OCI-LY1 (cell line): ENCODE measurements at regions not wholly inside any gene's neighbourhood (a gene's known extent, or its start where the extent isn't known, plus 50 kb on each side); places are given as distances from the start of the nearest gene placed in this dataset.

Experiments used
- EZH2 ChIP-seq: fragments of 200-600 bp; sonication (generic), shearing (Covaris generic); IDR thresholded peaks from 2 replicates; pipeline ENCODE4 v1.8.0; 2017; ENCODE audit warnings: borderline replicate concordance, mixed run types, mild to moderate bottlenecking, antibody characterized with exemption, low read length, moderate library complexity, mixed read lengths
- TF ChIP-seq, protein P1 (sequence below): fragments of 200-600 bp; sonication (generic), shearing (Covaris generic); IDR thresholded peaks from 2 replicates; pipeline ENCODE4 v1.5.1; 2017; ENCODE audit warnings: mild to moderate bottlenecking, antibody characterized with exemption, low read length, moderate library complexity, mixed read lengths

DNA sequence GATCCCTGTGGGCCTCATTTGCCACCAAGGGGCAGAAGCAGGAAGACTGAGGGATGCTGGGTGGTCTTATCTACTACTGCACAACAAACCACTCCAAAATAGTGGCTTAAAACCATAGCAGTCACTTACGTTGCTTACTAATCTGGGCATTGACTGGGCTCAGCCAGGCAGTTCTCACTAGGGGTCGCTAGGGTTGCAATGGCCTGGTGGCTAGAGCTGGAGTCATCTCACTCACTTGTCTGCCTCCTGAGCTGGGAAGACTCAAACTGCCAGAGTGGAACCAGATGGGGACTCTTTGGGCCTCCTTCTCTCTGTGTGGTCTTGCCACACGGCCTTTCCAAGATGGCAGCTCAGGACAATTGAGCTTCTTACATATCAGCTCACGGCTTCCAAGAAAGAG, 216.3 kb upstream of the BCOR start:
- TF ChIP-seq, protein P1, sequence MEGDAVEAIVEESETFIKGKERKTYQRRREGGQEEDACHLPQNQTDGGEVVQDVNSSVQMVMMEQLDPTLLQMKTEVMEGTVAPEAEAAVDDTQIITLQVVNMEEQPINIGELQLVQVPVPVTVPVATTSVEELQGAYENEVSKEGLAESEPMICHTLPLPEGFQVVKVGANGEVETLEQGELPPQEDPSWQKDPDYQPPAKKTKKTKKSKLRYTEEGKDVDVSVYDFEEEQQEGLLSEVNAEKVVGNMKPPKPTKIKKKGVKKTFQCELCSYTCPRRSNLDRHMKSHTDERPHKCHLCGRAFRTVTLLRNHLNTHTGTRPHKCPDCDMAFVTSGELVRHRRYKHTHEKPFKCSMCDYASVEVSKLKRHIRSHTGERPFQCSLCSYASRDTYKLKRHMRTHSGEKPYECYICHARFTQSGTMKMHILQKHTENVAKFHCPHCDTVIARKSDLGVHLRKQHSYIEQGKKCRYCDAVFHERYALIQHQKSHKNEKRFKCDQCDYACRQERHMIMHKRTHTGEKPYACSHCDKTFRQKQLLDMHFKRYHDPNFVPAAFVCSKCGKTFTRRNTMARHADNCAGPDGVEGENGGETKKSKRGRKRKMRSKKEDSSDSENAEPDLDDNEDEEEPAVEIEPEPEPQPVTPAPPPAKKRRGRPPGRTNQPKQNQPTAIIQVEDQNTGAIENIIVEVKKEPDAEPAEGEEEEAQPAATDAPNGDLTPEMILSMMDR = no peak
- no peak for TF ChIP-seq EZH2
